ENCODE measurements at regions not wholly inside any gene's neighbourhood (a gene's known extent, or its start where the extent isn't known, plus 50 kb on each side); places are given as distances from the start of the nearest gene placed in this dataset.

DNA sequence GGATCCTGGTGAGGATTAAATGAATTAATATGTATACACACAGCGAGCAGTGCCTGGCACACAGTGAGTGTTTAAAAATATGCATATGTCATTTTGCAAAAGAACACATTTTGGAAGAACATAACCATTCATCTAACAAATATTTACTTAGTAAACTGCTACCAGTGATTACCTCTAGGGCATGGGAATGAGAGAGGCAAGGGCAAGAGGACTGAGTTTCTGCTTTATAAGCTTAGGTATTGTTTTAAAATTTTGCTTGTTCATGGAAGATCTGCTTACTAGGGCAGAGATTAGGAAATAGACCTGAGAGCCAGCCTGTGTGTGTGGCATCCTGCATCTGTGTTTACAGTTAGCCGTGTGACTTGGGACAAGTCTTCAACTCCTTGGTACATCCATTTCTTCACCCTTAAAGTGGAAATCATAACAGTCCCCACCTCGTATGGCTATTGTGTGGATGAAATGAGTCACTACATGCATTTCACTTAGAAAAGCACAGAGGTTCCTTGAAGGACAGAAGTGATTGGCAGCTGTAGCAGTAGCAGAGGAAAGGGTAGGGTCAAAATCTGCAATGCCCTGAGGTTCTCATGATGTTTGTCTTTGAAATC is 198.5 kb upstream of the FMN2 start:
- in situ Hi-C loops (cut with HindIII; ENCODE audit: low sequenced_read_pairs), result no loop called here
- TF ChIP-seq CTCF (IDR thresholded peaks at IDR 0.05; ENCODE audit: low read depth, low read length), result no peak
- no peak for DNase-seq (ENCODE audit: low read depth, low spot score)

DNA sequence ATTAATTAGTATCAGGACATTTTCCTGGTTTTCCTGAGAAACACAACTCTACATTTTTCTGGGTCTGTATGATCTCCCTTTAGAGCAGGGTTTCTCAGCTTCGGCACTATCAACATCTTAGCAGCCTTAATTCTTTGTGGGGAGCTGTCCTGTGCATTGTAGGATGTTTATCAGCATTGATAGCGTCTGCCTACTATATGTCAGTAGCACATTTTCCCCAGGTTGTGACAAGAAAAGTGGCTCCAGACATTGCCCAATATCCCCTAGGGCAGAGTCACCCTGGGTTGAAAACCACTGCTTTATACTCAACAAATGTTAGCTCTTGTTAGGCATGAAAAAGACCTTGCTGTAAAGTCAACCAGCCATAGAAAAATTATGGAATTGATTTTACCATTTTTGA is 195.1 kb upstream of the FMN2 start:
- in situ Hi-C loops (cut with HindIII; ENCODE audit: low sequenced_read_pairs), result no loop called here
- no peak for DNase-seq (ENCODE audit: low read depth, low spot score)
- no peak for TF ChIP-seq CTCF (IDR thresholded peaks at IDR 0.05; ENCODE audit: low read depth, low read length)
- no peak overlapping the region for H3K4me3 ChIP-seq (ENCODE audit: low read depth, low read length)

More for the DNA sequence above, 198.5 kb upstream of the FMN2 start:
- H3K4me3 ChIP-seq (ENCODE audit: low read depth, low read length), result no peak overlapping the region

- H3K4me3 ChIP-seq (ENCODE audit: low read depth, low read length), result no peak overlapping the region
- no peak for TF ChIP-seq CTCF (IDR thresholded peaks at IDR 0.05; ENCODE audit: low read depth, low read length)
- in situ Hi-C loops (cut with HindIII; ENCODE audit: low sequenced_read_pairs), result no loop called here
- DNase-seq (ENCODE audit: low read depth, low spot score), result no peak
Observed at GRCh38 chr1:239896980-239897379, 194.7 kb upstream of the FMN2 start.

DNA sequence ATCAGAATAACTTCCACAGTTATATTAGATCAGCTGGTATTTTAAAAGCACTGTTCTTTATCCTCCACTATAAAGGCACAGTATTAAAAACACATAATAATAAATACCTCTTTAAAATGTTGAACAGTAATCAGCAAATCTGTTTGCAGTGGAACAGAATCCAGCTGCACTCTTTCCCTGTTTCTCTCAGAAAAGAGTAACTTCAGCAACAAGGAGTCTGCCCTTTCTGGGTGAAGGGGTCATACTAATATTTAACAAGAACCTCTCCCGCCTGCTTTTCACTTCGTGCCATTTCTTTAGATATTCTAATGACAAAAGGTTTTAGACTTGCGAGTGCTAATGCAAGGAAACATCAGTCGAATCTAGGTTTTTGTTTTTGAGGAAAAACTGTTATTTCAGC is 194.2 kb upstream of the FMN2 start:
- in situ Hi-C loops (cut with HindIII; ENCODE audit: low sequenced_read_pairs), result no loop called here
- no peak for TF ChIP-seq CTCF (IDR thresholded peaks at IDR 0.05; ENCODE audit: low read depth, low read length)
- no peak for DNase-seq (ENCODE audit: low read depth, low spot score)
- H3K4me3 ChIP-seq (ENCODE audit: low read depth, low read length), result no peak overlapping the region

GRCh38 chr1:239898062-239898730 is 193.5 kb upstream of the FMN2 start:
- TF ChIP-seq CTCF (IDR thresholded peaks at IDR 0.05; ENCODE audit: low read depth, low read length), result peak; percentile 93
- in situ Hi-C loops (cut with HindIII; ENCODE audit: low sequenced_read_pairs), result no loop called here
- DNase-seq (ENCODE audit: low read depth, low spot score), result peak; percentile 76
- H3K4me3 ChIP-seq (ENCODE audit: low read depth, low read length), result no peak overlapping the region

- in situ Hi-C loops (cut with HindIII; ENCODE audit: low sequenced_read_pairs), result no loop called here
- no peak overlapping the region for H3K4me3 ChIP-seq (ENCODE audit: low read depth, low read length)
- no peak for TF ChIP-seq CTCF (IDR thresholded peaks at IDR 0.05; ENCODE audit: low read depth, low read length)
- no peak for DNase-seq (ENCODE audit: low read depth, low spot score)
Observed at GRCh38 chr1:239899747-239900146, 191.9 kb upstream of the FMN2 start.
